ENCODE measurements at regions not wholly inside any gene's neighbourhood (a gene's known extent, or its start where the extent isn't known, plus 50 kb on each side); places are given as distances from the start of the nearest gene placed in this dataset.

GRCh38 chr14:97959251-97959650 lies 1162.1 kb downstream of the VRK1 start:
- Histone ChIP-seq H3K14ac (replicated peaks; ENCODE audit: low read depth, low read length) (no peak overlapping the region), H3K9me3 (ENCODE audit: control insufficient read depth, insufficient read depth, low read length) (peaks cover 33% of the 10 kb centered on the region), H3K36me3 (ENCODE audit: control insufficient read depth, insufficient read depth, low read length) (no peaks in the 10 kb centered on the region), H2BK15ac (ENCODE audit: low read depth, low read length) (no peak overlapping the region), H3K18ac (ENCODE audit: low read depth, low read length) (no peak overlapping the region), H3K9me1 (ENCODE audit: insufficient read depth, low read length) (no peaks in the 10 kb centered on the region), H4K8ac (ENCODE audit: low read depth in 2 of 2, low read length in 2 of 2) (no peak overlapping the region), H2AK9ac (replicated peaks; ENCODE audit: low read depth, low read length, poor library complexity) (no peak overlapping the region), H2BK20ac (ENCODE audit: low read depth, low read length) (no peak overlapping the region), H4K5ac (ENCODE audit: low read depth, low read length) (no peak overlapping the region), H3K79me1 (ENCODE audit: low read depth in 1 of 2, low read length in 2 of 2) (no peaks in the 10 kb centered on the region), H3K56ac (ENCODE audit: extremely low read depth, insufficient read depth, low read length) (no peak overlapping the region), H3K4ac (ENCODE audit: low read depth, low read length) (no peak overlapping the region), H3K27ac (ENCODE audit: insufficient read depth, low read length) (no peak overlapping the region), H3K23ac (ENCODE audit: low read depth, low read length) (no peak overlapping the region), H3K4me3 (ENCODE audit: insufficient read depth, low read depth, low read length) (no peak overlapping the region), H2BK5ac (ENCODE audit: low read depth, low read length, poor library complexity, severe bottlenecking) (no peak overlapping the region), H3K4me2 (ENCODE audit: low read depth, low read length) (no peak overlapping the region), H2AFZ (replicated peaks; ENCODE audit: low read length, poor library complexity) (no peak overlapping the region), H3K9ac (ENCODE audit: low read depth, low read length) (no peak overlapping the region), H3K27me3 (ENCODE audit: control insufficient read depth, insufficient read depth, low read length) (no peaks in the 10 kb centered on the region), H2BK120ac (ENCODE audit: low read depth, low read length) (no peak overlapping the region), H2AK5ac (ENCODE audit: low read depth, low read length) (no peak overlapping the region), H4K91ac (ENCODE audit: insufficient read depth, low read depth, low read length) (no peak overlapping the region), H3K4me1 (ENCODE audit: control insufficient read depth, insufficient read depth, low read length) (no peaks in the 10 kb centered on the region), H4K20me1 (ENCODE audit: insufficient read depth, low read length) (no peaks in the 10 kb centered on the region)
- 80% methylated on average over 1 of the region's 4 CpGs; no CpG with 5 or more reads in 1 of the 2 experiments for WGBS, 2 experiments (ENCODE audit: extremely low coverage in 2 of 2, insufficient read length in 1 of 2)
- DNase-seq (no peak), ATAC-seq (ENCODE audit: low read depth) (no peak)
- in situ Hi-C loops (cut with MboI; ENCODE audit: low sequenced_read_pairs), result no loop called here
- ChIA-PET POLR2A (ENCODE audit: unreplicated experiment) (no interaction called here), CTCF (no interaction called here)
- BruUV-seq (replicated peaks), result no TSS peak
- intact Hi-C loops (cut with micrococcal nuclease), result no loop called here
- dilution Hi-C loops (cut with HindIII; ENCODE audit: low sequenced_read_pairs, unreplicated experiment), result no loop called here
- TF ChIP-seq RCOR1 (IDR thresholded peaks at IDR 0.05; ENCODE audit: insufficient replicate concordance, low read length) (no peak), BHLHE40 (IDR thresholded peaks at IDR 0.05; ENCODE audit: low read depth, low read length) (no peak), FOS (IDR thresholded peaks at IDR 0.05; ENCODE audit: low read depth, low read length) (no peak), MXI1 (IDR thresholded peaks at IDR 0.05; ENCODE audit: borderline replicate concordance, low read depth, low read length) (no peak)
- TF ChIP-seq, protein P1, sequence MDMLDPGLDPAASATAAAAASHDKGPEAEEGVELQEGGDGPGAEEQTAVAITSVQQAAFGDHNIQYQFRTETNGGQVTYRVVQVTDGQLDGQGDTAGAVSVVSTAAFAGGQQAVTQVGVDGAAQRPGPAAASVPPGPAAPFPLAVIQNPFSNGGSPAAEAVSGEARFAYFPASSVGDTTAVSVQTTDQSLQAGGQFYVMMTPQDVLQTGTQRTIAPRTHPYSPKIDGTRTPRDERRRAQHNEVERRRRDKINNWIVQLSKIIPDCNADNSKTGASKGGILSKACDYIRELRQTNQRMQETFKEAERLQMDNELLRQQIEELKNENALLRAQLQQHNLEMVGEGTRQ (IDR thresholded peaks at IDR 0.05; ENCODE audit: low read depth, low read length), result no peak

Data from IMR-90 (cell line).